ENCODE measurements at regions not wholly inside any gene's neighbourhood (a gene's known extent, or its start where the extent isn't known, plus 50 kb on each side); places are given as distances from the start of the nearest gene placed in this dataset.

- no peak overlapping the region for H3K27ac ChIP-seq
- TF ChIP-seq ZFX (IDR thresholded peaks at IDR 0.05) = no peak
- no peak for TF ChIP-seq CTCF (conservative IDR thresholded peaks at IDR 0.05)
Measured at GRCh38 chr12:60165781-60166180, 570.0 kb downstream of the SLC16A7 start.

GRCh38 chr12:60168441-60168840 lies 572.6 kb downstream of the SLC16A7 start:
- TF ChIP-seq CTCF (conservative IDR thresholded peaks at IDR 0.05) (no peak), ZFX (IDR thresholded peaks at IDR 0.05) (no peak)
- no peak overlapping the region for H3K27ac ChIP-seq

GRCh38 chr12:60169904-60170303 lies 574.1 kb downstream of the SLC16A7 start:
- TF ChIP-seq ZFX (IDR thresholded peaks at IDR 0.05) (no peak), CTCF (conservative IDR thresholded peaks at IDR 0.05) (no peak)

GRCh38 chr12:60172266-60173211 lies 576.7 kb downstream of the SLC16A7 start:
- TF ChIP-seq CTCF (conservative IDR thresholded peaks at IDR 0.05) (no peak), ZFX (IDR thresholded peaks at IDR 0.05) (no peak)
- no peak overlapping the region for H3K27ac ChIP-seq

More at GRCh38 chr12:60169904-60170303, 574.1 kb downstream of the SLC16A7 start:
- no peak overlapping the region for H3K27ac ChIP-seq

- no peak for TF ChIP-seq ZFX (IDR thresholded peaks at IDR 0.05)
- TF ChIP-seq CTCF (conservative IDR thresholded peaks at IDR 0.05) = no peak
- no peak overlapping the region for H3K27ac ChIP-seq
Measured at GRCh38 chr12:60173224-60174170, 577.7 kb downstream of the SLC16A7 start.

GRCh38 chr12:60174476-60174875 lies 578.6 kb downstream of the SLC16A7 start:
- TF ChIP-seq ZFX (IDR thresholded peaks at IDR 0.05) (no peak), CTCF (conservative IDR thresholded peaks at IDR 0.05) (no peak)
- H3K27ac ChIP-seq = no peak overlapping the region
